ENCODE measurements at regions not wholly inside any gene's neighbourhood (a gene's known extent, or its start where the extent isn't known, plus 50 kb on each side); places are given as distances from the start of the nearest gene placed in this dataset.

GRCh38 chr1:4924356-4924755, 269.9 kb downstream of the AJAP1 start:
- Histone ChIP-seq H3K9me3 (no peaks in the 10 kb centered on the region), H3K27ac (no peak overlapping the region), H3K27me3 (no peaks in the 10 kb centered on the region), H3K36me3 (ENCODE audit: low read depth, missing control alignments) (no peaks in the 10 kb centered on the region), H3K4me1 (no peaks in the 10 kb centered on the region), H3K4me3 (no peak overlapping the region)
- no peak for DNase-seq
- WGBS, 2 donors: 46 to 56% methylated on average over 2 of the region's 2 CpGs
- intact Hi-C loops (cut with DNase I; ENCODE audit: low total_unique reads): no loop called here
- TF ChIP-seq CTCF (IDR thresholded peaks at IDR 0.05) (no peak), POLR2A (IDR thresholded peaks at IDR 0.05) (no peak)

- Histone ChIP-seq H3K4me1 (no peaks in the 10 kb centered on the region), H3K27ac (no peak overlapping the region), H3K27me3 (no peaks in the 10 kb centered on the region), H3K4me3 (no peak overlapping the region), H3K36me3 (ENCODE audit: low read depth, missing control alignments) (no peaks in the 10 kb centered on the region), H3K9me3 (no peaks in the 10 kb centered on the region)
- no peak for TF ChIP-seq POLR2A (IDR thresholded peaks at IDR 0.05)
- no peak for TF ChIP-seq CTCF (IDR thresholded peaks at IDR 0.05)
- intact Hi-C loops (cut with DNase I; ENCODE audit: low total_unique reads): no loop called here
- no peak for DNase-seq
- WGBS, 2 donors: 76 to 79% methylated on average over 7 of the region's 7 CpGs
Observed at GRCh38 chr1:4916610-4917009, 262.2 kb downstream of the AJAP1 start.

- H3K4me1 ChIP-seq: no peaks in the 10 kb centered on the region
- WGBS, 2 donors: 88 to 95% methylated on average over 2 of the region's 2 CpGs
- no peaks in the 10 kb centered on the region for H3K27me3 ChIP-seq
- DNase-seq: no peak
- no peaks in the 10 kb centered on the region for H3K9me3 ChIP-seq
- intact Hi-C loops (cut with DNase I; ENCODE audit: low total_unique reads): no loop called here
- no peaks in the 10 kb centered on the region for H3K36me3 ChIP-seq (ENCODE audit: low read depth, missing control alignments)
- no peak overlapping the region for H3K27ac ChIP-seq
- TF ChIP-seq POLR2A (IDR thresholded peaks at IDR 0.05) (no peak), CTCF (IDR thresholded peaks at IDR 0.05) (no peak)
- H3K4me3 ChIP-seq: no peak overlapping the region
Observed at GRCh38 chr1:4915154-4915553, 260.7 kb downstream of the AJAP1 start.

GRCh38 chr1:4908486-4908885, 254.1 kb downstream of the AJAP1 start:
- WGBS, 2 donors: 58 to 69% methylated on average over 13 of the region's 13 CpGs
- DNase-seq: no peak
- H3K27ac ChIP-seq: no peak overlapping the region
- intact Hi-C loops (cut with DNase I; ENCODE audit: low total_unique reads): no loop called here
- no peaks in the 10 kb centered on the region for H3K9me3 ChIP-seq
- TF ChIP-seq CTCF (IDR thresholded peaks at IDR 0.05): no peak
- H3K36me3 ChIP-seq (ENCODE audit: low read depth, missing control alignments): no peaks in the 10 kb centered on the region
- no peaks in the 10 kb centered on the region for H3K4me1 ChIP-seq
- no peaks in the 10 kb centered on the region for H3K27me3 ChIP-seq
- H3K4me3 ChIP-seq: no peak overlapping the region

GRCh38 chr1:4894566-4894965, 240.2 kb downstream of the AJAP1 start:
- H3K27ac ChIP-seq: no peak overlapping the region
- H3K4me1 ChIP-seq: no peaks in the 10 kb centered on the region
- intact Hi-C loops (cut with DNase I; ENCODE audit: low total_unique reads): no loop called here
- H3K27me3 ChIP-seq: no peaks in the 10 kb centered on the region
- WGBS, 2 donors: 41 to 52% methylated on average over 4 of the region's 4 CpGs
- TF ChIP-seq POLR2A (IDR thresholded peaks at IDR 0.05): no peak
- no peak for TF ChIP-seq CTCF (IDR thresholded peaks at IDR 0.05)
- no peak overlapping the region for H3K4me3 ChIP-seq
- H3K36me3 ChIP-seq (ENCODE audit: low read depth, missing control alignments): no peaks in the 10 kb centered on the region
- H3K9me3 ChIP-seq: no peaks in the 10 kb centered on the region
- DNase-seq: no peak
